HG03520 (cell line): ENCODE measurements at regions not wholly inside any gene's neighbourhood (a gene's known extent, or its start where the extent isn't known, plus 50 kb on each side); places are given as distances from the start of the nearest gene placed in this dataset.
"Not testable (repeated sequence)": the region's sequence is repeated elsewhere in the genome, so short reads cannot be mapped to it uniquely, and the experiment has no call there.

Experiments used
- ATAC-seq: cut with Tn5 transposase; IDR thresholded peaks from one replicate; pipeline ENCODE4 v1.9.1; 2021; ENCODE audit warnings: mild to moderate bottlenecking, moderate library complexity; ENCODE audit not compliant: unreplicated experiment

- ATAC-seq, result no peak
These were observed 134.1 kb upstream of the RXFP2 start for GRCh38 chr13:31605076-31605860.

GRCh38 chr13:31607531-31607930 is 131.8 kb upstream of the RXFP2 start:
- ATAC-seq, result not testable (repeated sequence)

GRCh38 chr13:31608780-31609179 is 130.5 kb upstream of the RXFP2 start:
- ATAC-seq, result not testable (repeated sequence)

GRCh38 chr13:31610270-31610998 is 128.9 kb upstream of the RXFP2 start:
- no peak for ATAC-seq

- no peak for ATAC-seq
These were observed 128.1 kb upstream of the RXFP2 start for GRCh38 chr13:31611214-31611613.

- ATAC-seq, result no peak
These were observed 125.3 kb upstream of the RXFP2 start for GRCh38 chr13:31614073-31614472.

- no peak for ATAC-seq
These were observed 124.6 kb upstream of the RXFP2 start for GRCh38 chr13:31614704-31615103.

GRCh38 chr13:31625115-31625514 is 114.2 kb upstream of the RXFP2 start:
- no peak for ATAC-seq

- no peak for ATAC-seq
These were observed 112.1 kb upstream of the RXFP2 start for GRCh38 chr13:31627097-31627845.

GRCh38 chr13:31629085-31629780 is 110.1 kb upstream of the RXFP2 start:
- no peak for ATAC-seq

- no peak for ATAC-seq
These were observed 108.3 kb upstream of the RXFP2 start for GRCh38 chr13:31631071-31631470.

- ATAC-seq, result no peak
These were observed 107.6 kb upstream of the RXFP2 start for GRCh38 chr13:31631746-31632145.

GRCh38 chr13:31638577-31638976 is 100.7 kb upstream of the RXFP2 start:
- ATAC-seq, result no peak

GRCh38 chr13:31639443-31640163 is 99.7 kb upstream of the RXFP2 start:
- no peak for ATAC-seq

- ATAC-seq, result no peak
These were observed 89.6 kb upstream of the RXFP2 start for GRCh38 chr13:31649766-31650165.

- no peak for ATAC-seq
These were observed 85.6 kb upstream of the RXFP2 start for GRCh38 chr13:31653730-31654129.

GRCh38 chr13:31663880-31664585 is 75.3 kb upstream of the RXFP2 start:
- no peak for ATAC-seq

- no peak for ATAC-seq
These were observed 68.3 kb upstream of the RXFP2 start for GRCh38 chr13:31670831-31671617.

- no peak for ATAC-seq
These were observed 65.3 kb upstream of the RXFP2 start for GRCh38 chr13:31674051-31674450.
